BJ (cell line): ENCODE measurements at regions not wholly inside any gene's neighbourhood (a gene's known extent, or its start where the extent isn't known, plus 50 kb on each side); places are given as distances from the start of the nearest gene placed in this dataset.

Source experiments
- CTCF ChIA-PET: fragments of 350-600 bp; formaldehyde crosslinking; extraction: SDS; loops from one replicate; lab custom pipeline; 2021; ENCODE audit warnings: antibody characterized with exemption, inconsistent platforms; lab: Yijun Ruan, JAX
- POLR2A ChIA-PET: fragments of 300-600 bp; sonication (Branson Sonifier 250); formaldehyde crosslinking; extraction: SDS; loops from one replicate; lab custom pipeline; 2021; ENCODE audit warnings: antibody characterized with exemption; lab: Charles Lee
- DNase-seq: peaks from one replicate; pipeline ENCODE4 v3.0.0-alpha.2; 2011; ENCODE audit warnings: low read depth
- H3K27me3 ChIP-seq: 2 replicates; pipeline ENCODE4 v1.6.0; 2011; ENCODE audit warnings: low read length; ENCODE audit not compliant: control insufficient read depth, insufficient read depth
- H3K36me3 ChIP-seq: 2 replicates; pipeline ENCODE4 v1.5.1; 2011; ENCODE audit warnings: low read length; ENCODE audit not compliant: control insufficient read depth, insufficient read depth
- H3K4me3 ChIP-seq: 2 replicates; pipeline ENCODE4 v1.5.1; 2011; ENCODE audit warnings: low read depth, mild to moderate bottlenecking, control low read depth, low read length
- CTCF ChIP-seq: IDR thresholded peaks from 2 replicates; pipeline ENCODE4 v1.5.1; 2011; ENCODE audit warnings: low read depth, mild to moderate bottlenecking, control low read depth, inconsistent platforms, low read length, moderate library complexity; ENCODE audit not compliant: insufficient read depth

GRCh38 chr18:29653671-29654215, 1388.8 kb downstream of the DSC3 start:
- H3K27me3 ChIP-seq = no peaks in the 10 kb centered on the region
- TF ChIP-seq CTCF = no peak
- ChIA-PET POLR2A (no interaction called here), CTCF (interaction anchor here (0.7 kb wide), 1 partner anchor 691 kb away, joined by 5 read pairs; no protein-coding TSS in a partner anchor)
- H3K36me3 ChIP-seq = no peaks in the 10 kb centered on the region
- no peak for DNase-seq
- no peak overlapping the region for H3K4me3 ChIP-seq

GRCh38 chr18:29652797-29653196, 1389.7 kb downstream of the DSC3 start:
- no peak for TF ChIP-seq CTCF
- H3K4me3 ChIP-seq = no peak overlapping the region
- CTCF ChIA-PET = interaction anchor here (0.6 to 1.3 kb wide), 2 partner anchors 9 to 12 kb away, joined by 3 read pairs; no protein-coding TSS in a partner anchor
- DNase-seq = no peak
- H3K27me3 ChIP-seq = no peaks in the 10 kb centered on the region
- H3K36me3 ChIP-seq = no peaks in the 10 kb centered on the region
- POLR2A ChIA-PET = no interaction called here

GRCh38 chr18:29651122-29651680, 1391.3 kb downstream of the DSC3 start:
- DNase-seq = no peak
- CTCF ChIA-PET = no interaction called here

DNA sequence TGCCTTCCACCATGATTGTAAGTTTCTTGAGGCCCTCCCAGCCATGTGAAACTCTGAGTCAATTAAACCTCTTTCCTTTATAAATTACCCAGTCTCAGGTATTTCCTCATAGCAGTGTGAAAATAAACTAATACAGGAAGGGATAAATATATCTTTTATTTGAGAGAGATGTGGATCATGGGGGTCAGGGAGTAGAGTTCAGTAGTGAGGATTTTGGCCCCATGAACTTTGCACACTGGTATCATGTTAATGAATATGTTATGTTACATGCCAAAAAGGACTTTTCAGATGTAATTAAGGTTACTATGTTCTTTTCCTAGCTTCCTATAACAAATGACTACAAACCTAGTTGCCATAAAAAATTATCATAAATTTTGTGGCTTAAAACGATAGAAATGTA, 1393.7 kb downstream of the DSC3 start:
- ChIA-PET POLR2A (no interaction called here), CTCF (interaction anchor here (0.6 kb wide), 1 partner anchor 1636 kb away, joined by 3 read pairs; no protein-coding TSS in a partner anchor)
- DNase-seq = no peak
- no peak for TF ChIP-seq CTCF
- Histone ChIP-seq H3K4me3 (no peak overlapping the region), H3K27me3 (no peaks in the 10 kb centered on the region), H3K36me3 (no peaks in the 10 kb centered on the region)

More at GRCh38 chr18:29651122-29651680, 1391.3 kb downstream of the DSC3 start:
- POLR2A ChIA-PET = no interaction called here
- Histone ChIP-seq H3K36me3 (no peaks in the 10 kb centered on the region), H3K4me3 (no peak overlapping the region), H3K27me3 (no peaks in the 10 kb centered on the region)
- TF ChIP-seq CTCF = no peak

GRCh38 chr18:29647700-29648099, 1394.8 kb downstream of the DSC3 start:
- H3K27me3 ChIP-seq = no peaks in the 10 kb centered on the region
- DNase-seq = no peak
- H3K36me3 ChIP-seq = no peaks in the 10 kb centered on the region
- CTCF ChIA-PET = interaction anchor here (0.7 kb wide), 1 partner anchor 10 kb away, joined by 3 read pairs; no protein-coding TSS in a partner anchor
- H3K4me3 ChIP-seq = no peak overlapping the region
- POLR2A ChIA-PET = no interaction called here
- no peak for TF ChIP-seq CTCF
